ENCODE measurements at regions not wholly inside any gene's neighbourhood (a gene's known extent, or its start where the extent isn't known, plus 50 kb on each side); places are given as distances from the start of the nearest gene placed in this dataset.

DNA sequence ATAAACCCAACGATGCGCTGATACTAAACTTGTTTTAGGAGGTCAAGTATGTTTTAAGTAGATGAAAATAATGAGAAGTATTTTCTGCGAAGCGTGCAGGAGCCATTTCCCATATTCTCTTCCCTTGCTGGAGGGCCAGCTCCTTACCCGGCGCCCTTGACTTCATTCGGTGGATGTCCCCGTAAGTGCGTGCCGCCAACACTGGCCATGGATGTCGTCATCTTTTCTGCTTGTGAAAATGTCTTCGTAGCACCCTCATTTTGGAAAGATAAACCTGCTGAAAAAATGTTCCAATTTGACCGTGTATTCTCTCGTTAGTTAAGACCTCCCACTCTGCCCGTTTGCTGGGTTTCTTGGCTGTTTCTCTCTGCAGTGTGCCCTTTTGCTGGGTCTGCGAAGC is 127.5 kb downstream of the RTP5 start:
- H3K9me3 Mint-ChIP-seq, result no peaks in the 10 kb centered on the region
- CTCF ChIA-PET, result no interaction called here
- ATAC-seq (no peak), DNase-seq (no peak)
- intact Hi-C loops (cut with micrococcal nuclease), result no loop called here
- no peak for TF ChIP-seq CTCF (IDR thresholded peaks at IDR 0.05)
- H3K27ac Mint-ChIP-seq, result no peak overlapping the region
- H3K36me3 Mint-ChIP-seq (ENCODE audit: low read depth), result no peaks in the 10 kb centered on the region
- POLR2A ChIA-PET, result no interaction called here
- no peaks in the 10 kb centered on the region for H3K4me1 Mint-ChIP-seq (ENCODE audit: low read depth)
- H3K27me3 Mint-ChIP-seq, result no peaks in the 10 kb centered on the region
- H3K4me3 Mint-ChIP-seq, result no peak overlapping the region

DNA sequence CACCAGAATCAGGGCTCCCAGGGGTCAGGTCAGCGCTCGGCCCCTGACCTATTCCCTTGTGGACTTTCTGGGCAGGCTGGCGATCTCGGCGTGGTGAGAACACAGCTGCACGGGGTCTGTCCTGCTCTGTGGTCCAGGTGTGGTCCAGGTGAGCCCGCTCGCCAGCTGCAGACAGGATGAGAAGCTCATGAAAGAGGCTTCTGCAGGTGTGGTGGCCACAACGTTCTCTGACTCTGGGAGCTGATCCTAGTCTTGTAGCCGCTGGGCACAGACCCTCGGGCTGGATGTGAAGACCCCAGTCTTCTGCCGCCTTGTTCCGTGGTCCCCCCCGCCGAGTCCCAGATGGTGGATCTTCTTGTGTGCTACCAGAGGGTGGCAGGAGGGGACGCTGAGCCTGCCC is 129.7 kb downstream of the RTP5 start:
- POLR2A ChIA-PET, result no interaction called here
- DNase-seq (no peak), ATAC-seq (no peak)
- no peak for TF ChIP-seq CTCF (IDR thresholded peaks at IDR 0.05)
- Mint-ChIP-seq H3K4me3 (no peak overlapping the region), H3K27me3 (no peaks in the 10 kb centered on the region), H3K4me1 (ENCODE audit: low read depth) (peaks cover 4% of the 10 kb centered on the region), H3K9me3 (no peaks in the 10 kb centered on the region), H3K36me3 (ENCODE audit: low read depth) (no peaks in the 10 kb centered on the region), H3K27ac (no peak overlapping the region)
- CTCF ChIA-PET, result no interaction called here
- intact Hi-C loops (cut with micrococcal nuclease), result no loop called here

DNA sequence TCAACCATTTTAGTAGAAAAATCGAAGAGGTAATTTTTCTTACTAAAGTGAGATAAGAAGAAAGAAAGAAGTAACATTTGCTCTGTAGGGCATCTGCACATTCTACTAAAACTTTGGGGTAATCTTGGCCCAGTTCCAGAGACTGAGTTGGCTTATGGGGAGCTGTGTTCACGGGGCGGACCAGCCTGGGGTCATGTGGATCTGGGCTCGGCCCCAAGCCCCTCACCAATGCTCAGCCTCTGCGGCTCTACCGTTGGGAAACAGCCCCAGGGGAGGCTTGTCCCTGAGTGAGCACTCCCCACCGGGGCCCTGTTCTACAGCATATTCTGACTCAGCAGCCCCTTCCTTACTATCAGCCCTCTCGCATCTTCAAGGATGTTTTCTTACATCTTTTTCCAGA is 132.3 kb downstream of the RTP5 start:
- Mint-ChIP-seq H3K4me1 (ENCODE audit: low read depth) (peaks cover 4% of the 10 kb centered on the region), H3K27me3 (no peaks in the 10 kb centered on the region), H3K9me3 (no peaks in the 10 kb centered on the region), H3K36me3 (ENCODE audit: low read depth) (no peaks in the 10 kb centered on the region), H3K27ac (no peak overlapping the region), H3K4me3 (no peak overlapping the region)
- DNase-seq, result no peak
- CTCF ChIA-PET, result interaction anchor here (1.4 kb wide), 1 partner anchor 51 kb away, joined by 4 read pairs; no protein-coding TSS in a partner anchor
- POLR2A ChIA-PET, result no interaction called here
- no peak for ATAC-seq
- TF ChIP-seq CTCF (IDR thresholded peaks at IDR 0.05), result no peak
- intact Hi-C loops (cut with micrococcal nuclease), result no loop called here

DNA sequence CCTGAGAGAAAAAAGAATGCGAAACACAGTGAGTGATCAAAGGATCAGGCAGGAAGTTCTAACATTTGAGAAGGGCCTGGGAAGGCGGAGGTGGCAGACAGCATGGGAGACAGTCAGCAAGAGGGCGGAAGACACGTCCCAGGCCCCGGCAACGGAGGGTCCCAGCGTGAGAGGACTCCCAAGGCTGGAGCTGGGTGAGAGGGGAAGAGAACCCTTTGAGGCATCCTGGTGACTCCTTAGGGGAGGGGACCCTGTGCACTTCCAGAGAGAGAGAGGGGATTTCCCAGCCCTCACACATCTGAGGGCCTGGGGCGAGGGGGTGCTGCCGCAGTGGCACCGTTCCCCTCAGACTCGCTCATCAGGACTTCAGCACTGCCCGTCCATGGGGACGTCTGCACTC is 133.4 kb downstream of the RTP5 start:
- ChIA-PET POLR2A (no interaction called here), CTCF (interaction anchor here (1.4 kb wide), 1 partner anchor 52 kb away, joined by 4 read pairs; no protein-coding TSS in a partner anchor)
- H3K4me3 Mint-ChIP-seq, result no peak overlapping the region
- no peaks in the 10 kb centered on the region for H3K9me3 Mint-ChIP-seq
- no peak for DNase-seq
- no peaks in the 10 kb centered on the region for H3K27me3 Mint-ChIP-seq
- no peak for ATAC-seq
- no peak overlapping the region for H3K27ac Mint-ChIP-seq
- H3K4me1 Mint-ChIP-seq (ENCODE audit: low read depth), result peaks cover 4% of the 10 kb centered on the region
- no peaks in the 10 kb centered on the region for H3K36me3 Mint-ChIP-seq (ENCODE audit: low read depth)
- no peak for TF ChIP-seq CTCF (IDR thresholded peaks at IDR 0.05)
- intact Hi-C loops (cut with micrococcal nuclease), result no loop called here

DNA sequence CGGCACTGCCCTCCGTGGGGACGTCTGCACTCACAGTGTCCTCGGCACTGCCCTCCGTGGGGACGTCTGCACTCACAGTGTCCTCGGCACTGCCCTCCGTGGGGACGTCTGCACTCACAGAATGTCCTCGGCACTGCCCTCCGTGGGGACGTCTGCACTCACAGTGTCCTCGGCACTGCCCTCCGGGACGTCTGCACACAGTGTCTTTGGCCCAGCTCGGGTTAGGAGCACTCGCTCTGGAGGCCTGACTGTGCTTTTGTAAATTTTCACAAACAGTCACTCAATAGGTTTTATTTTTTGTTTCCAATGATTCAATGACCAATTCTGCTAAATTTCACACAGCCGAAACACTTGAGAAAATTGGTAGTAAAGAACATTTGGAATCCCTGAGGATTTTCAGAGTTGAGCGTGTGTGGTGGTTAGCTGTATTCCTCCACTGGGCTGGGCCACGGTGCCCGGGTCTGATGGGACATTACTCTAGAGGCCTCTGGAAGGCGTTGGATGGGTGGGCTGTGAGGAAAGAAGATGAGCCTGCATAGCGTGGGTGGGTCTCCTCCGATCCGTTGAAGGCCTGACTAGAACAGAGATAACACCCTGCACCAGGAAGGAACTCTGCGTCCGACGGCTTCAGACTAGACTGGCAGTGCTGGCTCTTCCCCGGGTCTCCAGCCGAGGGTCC is 134.8 kb downstream of the RTP5 start:
- ATAC-seq, result no peak
- H3K4me3 Mint-ChIP-seq, result no peak overlapping the region
- CTCF ChIA-PET, result no interaction called here

More for the DNA sequence above, 134.8 kb downstream of the RTP5 start:
- no peak overlapping the region for H3K27ac Mint-ChIP-seq
- H3K9me3 Mint-ChIP-seq, result no peaks in the 10 kb centered on the region
- no peak for TF ChIP-seq CTCF (IDR thresholded peaks at IDR 0.05)
- H3K36me3 Mint-ChIP-seq (ENCODE audit: low read depth), result no peaks in the 10 kb centered on the region
- no peaks in the 10 kb centered on the region for H3K27me3 Mint-ChIP-seq
- POLR2A ChIA-PET, result no interaction called here
- intact Hi-C loops (cut with micrococcal nuclease), result no loop called here
- peaks cover 4% of the 10 kb centered on the region for H3K4me1 Mint-ChIP-seq (ENCODE audit: low read depth)
- no peak for DNase-seq

Measured in activated CD8-positive, alpha-beta T cell treated with anti-CD3 and anti-CD28 coated beads for 36 hours (primary cell).